ENCODE measurements at regions not wholly inside any gene's neighbourhood (a gene's known extent, or its start where the extent isn't known, plus 50 kb on each side); places are given as distances from the start of the nearest gene placed in this dataset.

- Histone ChIP-seq H3K36me3 (replicated peaks; ENCODE audit: low read depth, low read length) (no peaks in the 10 kb centered on the region), H3K4me3 (ENCODE audit: low read length) (no peak overlapping the region), H3K4me1 (ENCODE audit: low read length) (no peaks in the 10 kb centered on the region), H3K4me2 (ENCODE audit: low read length) (no peak overlapping the region), H4K20me1 (ENCODE audit: insufficient read depth, low read length) (no peaks in the 10 kb centered on the region), H3K27me3 (ENCODE audit: low read depth, low read length) (peaks cover 30% of the 10 kb centered on the region), H3K79me2 (ENCODE audit: low read length) (no peaks in the 10 kb centered on the region), H2AFZ (ENCODE audit: low read depth, low read length) (no peak overlapping the region), H3K27ac (ENCODE audit: low read length) (no peak overlapping the region), H3K9me3 (ENCODE audit: insufficient read depth, low read length) (no peaks in the 10 kb centered on the region), H3K9ac (ENCODE audit: low read length) (no peak overlapping the region)
- TF ChIP-seq, protein P1, sequence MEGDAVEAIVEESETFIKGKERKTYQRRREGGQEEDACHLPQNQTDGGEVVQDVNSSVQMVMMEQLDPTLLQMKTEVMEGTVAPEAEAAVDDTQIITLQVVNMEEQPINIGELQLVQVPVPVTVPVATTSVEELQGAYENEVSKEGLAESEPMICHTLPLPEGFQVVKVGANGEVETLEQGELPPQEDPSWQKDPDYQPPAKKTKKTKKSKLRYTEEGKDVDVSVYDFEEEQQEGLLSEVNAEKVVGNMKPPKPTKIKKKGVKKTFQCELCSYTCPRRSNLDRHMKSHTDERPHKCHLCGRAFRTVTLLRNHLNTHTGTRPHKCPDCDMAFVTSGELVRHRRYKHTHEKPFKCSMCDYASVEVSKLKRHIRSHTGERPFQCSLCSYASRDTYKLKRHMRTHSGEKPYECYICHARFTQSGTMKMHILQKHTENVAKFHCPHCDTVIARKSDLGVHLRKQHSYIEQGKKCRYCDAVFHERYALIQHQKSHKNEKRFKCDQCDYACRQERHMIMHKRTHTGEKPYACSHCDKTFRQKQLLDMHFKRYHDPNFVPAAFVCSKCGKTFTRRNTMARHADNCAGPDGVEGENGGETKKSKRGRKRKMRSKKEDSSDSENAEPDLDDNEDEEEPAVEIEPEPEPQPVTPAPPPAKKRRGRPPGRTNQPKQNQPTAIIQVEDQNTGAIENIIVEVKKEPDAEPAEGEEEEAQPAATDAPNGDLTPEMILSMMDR (IDR thresholded peaks at IDR 0.05; ENCODE audit: low read depth, low read length): no peak
- no peak for TF ChIP-seq EZH2phosphoT487 (IDR thresholded peaks at IDR 0.05; ENCODE audit: low read depth)
Measured at GRCh38 chr2:12929758-12930157, 213.0 kb downstream of the TRIB2 start.

DNA sequence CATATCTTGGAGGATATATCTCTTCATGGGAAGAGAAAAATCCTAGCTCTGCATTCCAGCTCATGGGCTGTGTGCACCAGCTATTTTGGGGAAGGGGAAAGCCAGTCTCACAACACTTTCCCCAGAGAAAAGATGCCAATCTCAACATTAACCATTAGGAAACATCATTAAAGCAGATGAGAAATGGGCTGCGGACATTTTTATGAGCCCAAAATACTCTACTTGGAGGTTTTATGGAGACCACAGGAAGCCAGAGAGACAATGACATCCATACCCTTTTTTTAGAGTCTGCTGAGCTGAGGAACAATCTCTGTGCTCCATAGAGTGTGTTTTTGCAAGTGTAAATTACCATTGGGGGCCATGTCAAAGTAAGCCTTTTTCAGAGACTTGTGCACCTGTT, 213.7 kb downstream of the TRIB2 start:
- no peaks in the 10 kb centered on the region for H3K79me2 ChIP-seq (ENCODE audit: low read length)
- no peak overlapping the region for H3K27ac ChIP-seq (ENCODE audit: low read length)
- H3K4me1 ChIP-seq (ENCODE audit: low read length): no peaks in the 10 kb centered on the region
- no peak overlapping the region for H3K4me3 ChIP-seq (ENCODE audit: low read length)
- no peaks in the 10 kb centered on the region for H3K36me3 ChIP-seq (replicated peaks; ENCODE audit: low read depth, low read length)
- H4K20me1 ChIP-seq (ENCODE audit: insufficient read depth, low read length): no peaks in the 10 kb centered on the region
- no peak for TF ChIP-seq EZH2phosphoT487 (IDR thresholded peaks at IDR 0.05; ENCODE audit: low read depth)
- TF ChIP-seq, protein P1 (IDR thresholded peaks at IDR 0.05; ENCODE audit: low read depth, low read length): no peak
- no peak overlapping the region for H3K9ac ChIP-seq (ENCODE audit: low read length)
- H3K27me3 ChIP-seq (ENCODE audit: low read depth, low read length): peaks cover 36% of the 10 kb centered on the region
- no peak overlapping the region for H3K4me2 ChIP-seq (ENCODE audit: low read length)
- H3K9me3 ChIP-seq (ENCODE audit: insufficient read depth, low read length): no peaks in the 10 kb centered on the region
- H2AFZ ChIP-seq (ENCODE audit: low read depth, low read length): no peak overlapping the region

- Histone ChIP-seq H3K27me3 (ENCODE audit: low read depth, low read length) (peaks cover 37% of the 10 kb centered on the region), H3K4me1 (ENCODE audit: low read length) (no peaks in the 10 kb centered on the region), H3K9me3 (ENCODE audit: insufficient read depth, low read length) (no peaks in the 10 kb centered on the region), H3K4me3 (ENCODE audit: low read length) (no peak overlapping the region), H3K27ac (ENCODE audit: low read length) (no peak overlapping the region), H3K79me2 (ENCODE audit: low read length) (no peaks in the 10 kb centered on the region), H3K9ac (ENCODE audit: low read length) (no peak overlapping the region), H4K20me1 (ENCODE audit: insufficient read depth, low read length) (no peaks in the 10 kb centered on the region), H3K4me2 (ENCODE audit: low read length) (no peak overlapping the region), H3K36me3 (replicated peaks; ENCODE audit: low read depth, low read length) (no peaks in the 10 kb centered on the region), H2AFZ (ENCODE audit: low read depth, low read length) (no peak overlapping the region)
- TF ChIP-seq, protein P1 (IDR thresholded peaks at IDR 0.05; ENCODE audit: low read depth, low read length): peak; percentile 76
- no peak for TF ChIP-seq EZH2phosphoT487 (IDR thresholded peaks at IDR 0.05; ENCODE audit: low read depth)
Measured at GRCh38 chr2:12931186-12931844, 214.6 kb downstream of the TRIB2 start.

DNA sequence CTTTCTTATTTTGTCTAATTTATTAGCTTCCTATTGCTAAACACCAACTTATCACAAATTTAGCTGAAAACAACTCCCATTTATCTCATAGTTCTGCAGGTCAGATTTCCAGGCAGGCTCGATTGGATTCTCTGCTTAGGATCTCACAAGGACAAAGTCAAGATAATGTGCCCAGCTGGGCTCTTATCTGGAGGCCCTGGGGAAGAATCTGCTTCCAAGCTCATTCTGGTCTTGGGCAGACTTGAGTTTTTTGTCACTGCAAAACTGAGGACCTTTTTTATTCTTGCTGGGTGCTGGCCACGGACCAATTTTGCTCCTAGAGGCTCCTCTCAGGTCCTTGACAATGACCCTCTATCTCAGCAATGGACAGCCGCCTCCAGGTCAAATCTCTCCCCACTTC, 215.5 kb downstream of the TRIB2 start:
- H4K20me1 ChIP-seq (ENCODE audit: insufficient read depth, low read length): no peaks in the 10 kb centered on the region
- H3K27me3 ChIP-seq (ENCODE audit: low read depth, low read length): peaks cover 37% of the 10 kb centered on the region
- no peaks in the 10 kb centered on the region for H3K4me1 ChIP-seq (ENCODE audit: low read length)
- no peaks in the 10 kb centered on the region for H3K79me2 ChIP-seq (ENCODE audit: low read length)
- no peak overlapping the region for H3K4me3 ChIP-seq (ENCODE audit: low read length)
- H3K4me2 ChIP-seq (ENCODE audit: low read length): no peak overlapping the region
- H3K9ac ChIP-seq (ENCODE audit: low read length): no peak overlapping the region
- no peaks in the 10 kb centered on the region for H3K36me3 ChIP-seq (replicated peaks; ENCODE audit: low read depth, low read length)
- H3K9me3 ChIP-seq (ENCODE audit: insufficient read depth, low read length): no peaks in the 10 kb centered on the region
- H2AFZ ChIP-seq (ENCODE audit: low read depth, low read length): no peak overlapping the region
- TF ChIP-seq EZH2phosphoT487 (IDR thresholded peaks at IDR 0.05; ENCODE audit: low read depth): no peak
- TF ChIP-seq, protein P1 (IDR thresholded peaks at IDR 0.05; ENCODE audit: low read depth, low read length): no peak
- H3K27ac ChIP-seq (ENCODE audit: low read length): no peak overlapping the region

All from OCI-LY3 (cell line).